Heart left ventricle (tissue), 13 donors: ENCODE measurements at regions not wholly inside any gene's neighbourhood (a gene's known extent, or its start where the extent isn't known, plus 50 kb on each side); places are given as distances from the start of the nearest gene placed in this dataset.

ENCODE experiments used
- CTCF ChIP-seq, 12 donors: fragments of 200-600 bp; sonication (generic) in 4 of 12; IDR thresholded peaks; one replicate each; pipeline versions ENCODE4 v1.5.0 to v1.8.0; 2018 to 2022; ENCODE audit warnings: antibody characterized with exemption in 12 of 12, mild to moderate bottlenecking in 5 of 12
- POLR2A ChIP-seq, 2 donors: fragments of 450-650 bp; IDR thresholded peaks; one replicate each; pipeline ENCODE4 v1.6.1; 2017; ENCODE audit warnings: antibody characterized with exemption in 2 of 2, mild to moderate bottlenecking in 2 of 2, moderate library complexity in 2 of 2
- donor health status: ischemic (EF 13 %, LVEDD 7.1; RV severe dilation, severe dysfunction).
- donor health status: DM: no; HTN: yes; CAD: no.
- donor health status: DM: no; HTN: no; CAD: no.
- donor health status: ischemic (EF 25% LVEDD 6.9; RV normal size, moderate dysfunction).
- donor health status: ischemic (EF 25% LVEDD 5.7; RV mildly dilated, moderate dysfunction).
- donor health status: ischemic (EF 35%, LVEDD 5.7; RV mildly dilated, moderate dysfunction).
- donor health status: nonischemic (EF 11% LVEDD 7.7; RV severe dilation, severe dysfunction).
- donor health status: DM: yes; HTN: yes; CAD: no.
- donor health status: PGD.
- donor health status: ischemic (EF 29% LVEDD 5.4; RV normal size, mild dysfunction).
- donor health status: nonischemic (EF 23%, LVEDD 6.1; RV moderate dilation, normal function).

- TF ChIP-seq POLR2A (IDR thresholded peaks at IDR 0.05) (no peak), CTCF (IDR thresholded peaks at IDR 0.05) (no peak)
Measured at GRCh38 chr12:30529489-30530269, 166.0 kb downstream of the IPO8 start.
